SK-N-SH (cell line): ENCODE measurements at regions not wholly inside any gene's neighbourhood (a gene's known extent, or its start where the extent isn't known, plus 50 kb on each side); places are given as distances from the start of the nearest gene placed in this dataset.
A peak's percentile ranks its signal among the peaks of the same experiment; 100 is the strongest.

ENCODE experiments used
- CTCF ChIA-PET: fragments of 300-600, 350-600 bp; formaldehyde crosslinking; extraction: SDS; loops from one replicate; lab custom pipeline; 2021; lab: Yijun Ruan, JAX
- POLR2A ChIA-PET: fragments of 350-600 bp; sonication (Branson Sonifier 250); formaldehyde crosslinking; extraction: SDS; loops from one replicate; lab custom pipeline; 2020; ENCODE audit warnings: antibody characterized with exemption, inconsistent platforms; lab: Yijun Ruan, JAX
- DNase-seq: peaks from one replicate; pipeline ENCODE4 v3.0.0; 2012
- H2AFZ ChIP-seq: fragments of 200-600 bp; sonication (generic); 2 replicates; pipeline ENCODE4 v1.8.1; 2016; ENCODE audit warnings: antibody characterized with exemption, mild to moderate bottlenecking, low read depth
- H3F3A ChIP-seq: fragments of 200-600 bp; sonication (generic); replicated peaks from 2 replicates; pipeline ENCODE3; 2016; ENCODE audit warnings: antibody characterized with exemption, mild to moderate bottlenecking; ENCODE audit not compliant: insufficient read depth
- H3K27ac ChIP-seq, 2 experiments: fragments of 200-500 bp in 1 of 2; fragments of 200-600 bp in 1 of 2; sonication (Bioruptor generic) in 1 of 2; sonication (generic), shearing (Covaris generic) in 1 of 2; 2 replicates each; pipeline versions ENCODE4 v1.5.1 to v1.6.1; 2014 to 2016; ENCODE audit warnings: low read depth in 2 of 2, inconsistent platforms in 1 of 2, low read length in 1 of 2, mild to moderate bottlenecking in 1 of 2, mixed read lengths in 1 of 2
- H3K27me3 ChIP-seq: fragments of 200-600 bp; sonication (generic), shearing (Covaris generic); 2 replicates; pipeline ENCODE4 v1.6.1; 2016; ENCODE audit warnings: mixed run types; ENCODE audit not compliant: insufficient read depth
- H3K36me3 ChIP-seq, 2 experiments: fragments of 200-500 bp in 1 of 2; fragments of 200-600 bp in 1 of 2; sonication (Bioruptor generic) in 1 of 2; sonication (generic) in 1 of 2; replicated peaks in 1 of 2; 2 replicates each; pipeline versions ENCODE3 to v1.5.1; 2014 to 2016; ENCODE audit warnings: low read length in 1 of 2, mild to moderate bottlenecking in 1 of 2; ENCODE audit not compliant: insufficient read depth in 2 of 2, control insufficient read depth in 1 of 2
- H3K4me1 ChIP-seq, 2 experiments: fragments of 200-500 bp in 1 of 2; fragments of 200-600 bp in 1 of 2; sonication (Bioruptor generic) in 1 of 2; sonication (generic), shearing (Covaris generic) in 1 of 2; 2 replicates each; pipeline versions ENCODE4 v1.5.1 to v1.6.1; 2014 to 2016; ENCODE audit warnings: low read depth in 1 of 2, low read length in 1 of 2, mixed run types in 1 of 2; ENCODE audit not compliant: insufficient read depth in 2 of 2, control insufficient read depth in 1 of 2
- H3K4me2 ChIP-seq: fragments of 200-600 bp; sonication (generic), shearing (Covaris generic); 2 replicates; pipeline ENCODE4 v1.6.1; 2017; ENCODE audit warnings: mixed run types
- H3K4me3 ChIP-seq, 2 experiments: fragments of 200-500 bp in 1 of 2; fragments of 200-600 bp in 1 of 2; sonication (Bioruptor generic) in 1 of 2; sonication (generic), shearing (Covaris generic) in 1 of 2; 2 replicates each; pipeline versions ENCODE4 v1.5.1 to v1.8.1; 2014 to 2016; ENCODE audit warnings: low read depth in 2 of 2, inconsistent platforms in 1 of 2, low read length in 1 of 2, mild to moderate bottlenecking in 1 of 2, mixed read lengths in 1 of 2, moderate library complexity in 1 of 2
- H3K79me2 ChIP-seq: fragments of 200-600 bp; sonication (generic); 2 replicates; pipeline ENCODE4 v1.8.1; 2017; ENCODE audit warnings: mild to moderate bottlenecking; ENCODE audit not compliant: insufficient read depth
- H3K9ac ChIP-seq: fragments of 200-600 bp; sonication (generic); 2 replicates; pipeline ENCODE4 v1.6.1; 2017; ENCODE audit warnings: mixed run types
- H3K9me2 ChIP-seq: fragments of 200-600 bp; sonication (generic); 2 replicates; pipeline ENCODE4 v1.6.1; 2017; ENCODE audit warnings: mixed run types
- H3K9me3 ChIP-seq: fragments of 200-600 bp; sonication (generic); 2 replicates; pipeline ENCODE4 v1.6.1; 2017; ENCODE audit warnings: mixed run types, mild to moderate bottlenecking, moderate library complexity
- H4K20me1 ChIP-seq: fragments of 200-600 bp; sonication (generic); 2 replicates; pipeline ENCODE4 v1.6.1; 2017; ENCODE audit warnings: mild to moderate bottlenecking, mixed run types; ENCODE audit not compliant: insufficient read depth
- CHD2 ChIP-seq: fragments of 150-350 bp; IDR thresholded peaks from 2 replicates; pipeline ENCODE4 v1.6.1; 2018; ENCODE audit warnings: low read length; ENCODE audit not compliant: partially characterized antibody
- ELF1 ChIP-seq: IDR thresholded peaks from 2 replicates; pipeline ENCODE4 v1.4.0; 2012
- EP300 ChIP-seq, 2 experiments: IDR thresholded peaks; 2 replicates each; pipeline versions ENCODE4 v1.4.0 to v1.6.1; 2012; ENCODE audit warnings: borderline replicate concordance in 1 of 2, low read depth in 1 of 2, low read length in 1 of 2
- EZH2phosphoT487 ChIP-seq: fragments of 200-600 bp; sonication (generic); IDR thresholded peaks from 2 replicates; pipeline ENCODE4 v1.6.1; 2017; ENCODE audit warnings: low read depth, mixed run types, mild to moderate bottlenecking, antibody characterized with exemption, moderate library complexity, borderline replicate concordance
- FOSL2 ChIP-seq: IDR thresholded peaks from 2 replicates; pipeline ENCODE4 v1.4.0; 2012; ENCODE audit warnings: low read depth, mild to moderate bottlenecking, moderate library complexity, borderline replicate concordance
- FOXM1 ChIP-seq: IDR thresholded peaks from 2 replicates; pipeline ENCODE4 v1.4.0; 2012; ENCODE audit warnings: low read depth, mild to moderate bottlenecking
- GABPA ChIP-seq: IDR thresholded peaks from 2 replicates; pipeline ENCODE4 v1.4.0; 2012; ENCODE audit warnings: low read depth, mild to moderate bottlenecking
- GATA2 ChIP-seq: sonication (generic); formaldehyde crosslinking; IDR thresholded peaks from 2 replicates; pipeline ENCODE4 v1.5.0; 2020; ENCODE audit warnings: mild to moderate bottlenecking, missing genetic modification reagents
- MEF2A ChIP-seq: IDR thresholded peaks from 2 replicates; pipeline ENCODE4 v1.4.0; 2012; ENCODE audit warnings: low read depth, borderline replicate concordance
- MXI1 ChIP-seq: IDR thresholded peaks from 2 replicates; pipeline ENCODE4 v1.6.1; 2012; ENCODE audit warnings: mild to moderate bottlenecking, low read depth, low read length, improper control_type of control experiment
- POLR2AphosphoS5 ChIP-seq: IDR thresholded peaks from 2 replicates; pipeline ENCODE4 v1.6.1; 2012; ENCODE audit warnings: low read depth, low read length
- RAD21 ChIP-seq: IDR thresholded peaks from 2 replicates; pipeline ENCODE4 v1.6.1; 2012; ENCODE audit warnings: mild to moderate bottlenecking, low read length
- RCOR1 ChIP-seq: fragments of 150-350 bp; IDR thresholded peaks from 2 replicates; pipeline ENCODE4 v1.6.1; 2017; ENCODE audit warnings: antibody characterized with exemption, low read length
- RXRA ChIP-seq: IDR thresholded peaks from 2 replicates; pipeline ENCODE4 v1.4.0; 2012; ENCODE audit warnings: low read depth, mild to moderate bottlenecking, borderline replicate concordance
- TAF1 ChIP-seq: IDR thresholded peaks from 2 replicates; pipeline ENCODE4 v1.6.1; 2012; ENCODE audit warnings: low read depth, mild to moderate bottlenecking, low read length, moderate library complexity, borderline replicate concordance
- TCF12 ChIP-seq: IDR thresholded peaks from 2 replicates; pipeline ENCODE4 v1.4.0; 2012
- WGBS: methylation state at CpG from one replicate; pipeline ENCODE4 v1.1.6; 2017; ENCODE audit warnings: low lambda C conversion rate; 5-methylcytosine and 5-hydroxymethylcytosine counted together
- TF ChIP-seq, protein P1 (sequence below): IDR thresholded peaks from 2 replicates; pipeline ENCODE4 v1.4.0; 2012; ENCODE audit warnings: low read depth, borderline replicate concordance
- TF ChIP-seq, protein P2 (sequence below): fragments of 200-600 bp; sonication (generic); IDR thresholded peaks from 2 replicates; pipeline ENCODE4 v1.6.1; 2017; ENCODE audit warnings: antibody characterized with exemption, mild to moderate bottlenecking, moderate library complexity
- TF ChIP-seq, protein P3 (sequence below): fragments of 150-350 bp; IDR thresholded peaks from 2 replicates; pipeline ENCODE4 v1.6.1; 2017; ENCODE audit warnings: antibody characterized with exemption, low read length, low read depth, borderline replicate concordance

DNA sequence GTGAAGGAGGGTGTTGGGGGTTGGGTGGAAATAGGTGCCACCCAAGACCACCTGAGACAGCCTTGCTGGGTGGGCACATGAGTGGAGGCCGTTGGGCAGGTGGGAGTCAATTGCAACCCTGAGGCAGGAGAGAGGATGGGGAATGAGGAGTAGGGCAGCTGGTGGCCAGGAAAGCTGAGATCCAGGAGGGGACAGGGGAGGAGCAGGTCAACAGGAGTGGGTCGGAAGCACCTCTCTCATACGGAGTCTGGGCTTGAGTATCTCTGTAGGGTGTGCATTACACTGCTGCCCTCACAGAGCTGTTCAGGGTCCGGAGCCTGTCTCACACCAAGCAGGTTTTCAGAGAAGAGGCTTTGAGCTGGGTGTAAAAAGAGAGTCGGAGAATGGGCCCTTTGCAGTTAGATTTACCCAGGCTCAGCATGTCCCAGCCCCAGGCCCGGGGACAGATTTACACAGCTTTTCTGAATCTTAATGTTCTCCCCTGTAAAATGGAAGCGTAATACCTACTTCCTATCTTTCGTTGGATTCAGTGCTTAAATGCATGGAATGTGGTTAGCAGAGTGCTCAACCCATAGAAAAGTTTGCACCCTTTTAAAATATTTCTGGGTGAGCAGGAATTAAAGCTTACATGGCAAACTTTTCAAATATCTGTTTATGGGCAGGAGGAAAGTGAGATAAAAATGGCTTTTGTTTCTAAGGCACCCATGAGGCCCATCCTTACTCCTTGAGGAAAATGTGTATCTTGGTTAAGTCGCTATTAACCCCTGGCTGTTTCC is 144.0 kb upstream of the MYCN start:
- CTCF ChIA-PET = interaction anchor here (0.6 to 6.1 kb wide), 15 partner anchors 9 to 711 kb away, joined by 3 to 39 read pairs (median 3); partner anchors contain the start of gene MYCN

More for the DNA sequence above, 144.0 kb upstream of the MYCN start:
- H3K27me3 ChIP-seq = no peaks in the 10 kb centered on the region
- peak overlapping the region in 1 of 2 experiments; percentile 89; a peak in 1 of 4 replicates for H3K27ac ChIP-seq
- H3K4me3 ChIP-seq = no peak overlapping the region
- no peaks in the 10 kb centered on the region for H3K9me3 ChIP-seq
- no peaks in the 10 kb centered on the region for H4K20me1 ChIP-seq
- H3K9ac ChIP-seq = no peak overlapping the region
- TF ChIP-seq ELF1 (no peak), POLR2AphosphoS5 (no peak), RAD21 (no peak), EP300 (IDR thresholded peaks at IDR 0.05; ENCODE audit: borderline replicate concordance in 1 of 2, low read depth in 1 of 2, low read length in 1 of 2) (no peak), EZH2phosphoT487 (no peak), GATA2 (CRISPR knock-in tag) (no peak), GABPA (no peak), MXI1 (no peak), RCOR1 (no peak), RXRA (no peak), CHD2 (no peak), TAF1 (no peak), FOXM1 (no peak), TCF12 (no peak), MEF2A (no peak), FOSL2 (no peak)
- TF ChIP-seq, protein P1, sequence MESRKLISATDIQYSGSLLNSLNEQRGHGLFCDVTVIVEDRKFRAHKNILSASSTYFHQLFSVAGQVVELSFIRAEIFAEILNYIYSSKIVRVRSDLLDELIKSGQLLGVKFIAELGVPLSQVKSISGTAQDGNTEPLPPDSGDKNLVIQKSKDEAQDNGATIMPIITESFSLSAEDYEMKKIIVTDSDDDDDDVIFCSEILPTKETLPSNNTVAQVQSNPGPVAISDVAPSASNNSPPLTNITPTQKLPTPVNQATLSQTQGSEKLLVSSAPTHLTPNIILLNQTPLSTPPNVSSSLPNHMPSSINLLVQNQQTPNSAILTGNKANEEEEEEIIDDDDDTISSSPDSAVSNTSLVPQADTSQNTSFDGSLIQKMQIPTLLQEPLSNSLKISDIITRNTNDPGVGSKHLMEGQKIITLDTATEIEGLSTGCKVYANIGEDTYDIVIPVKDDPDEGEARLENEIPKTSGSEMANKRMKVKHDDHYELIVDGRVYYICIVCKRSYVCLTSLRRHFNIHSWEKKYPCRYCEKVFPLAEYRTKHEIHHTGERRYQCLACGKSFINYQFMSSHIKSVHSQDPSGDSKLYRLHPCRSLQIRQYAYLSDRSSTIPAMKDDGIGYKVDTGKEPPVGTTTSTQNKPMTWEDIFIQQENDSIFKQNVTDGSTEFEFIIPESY = no peak
- TF ChIP-seq, protein P2, sequence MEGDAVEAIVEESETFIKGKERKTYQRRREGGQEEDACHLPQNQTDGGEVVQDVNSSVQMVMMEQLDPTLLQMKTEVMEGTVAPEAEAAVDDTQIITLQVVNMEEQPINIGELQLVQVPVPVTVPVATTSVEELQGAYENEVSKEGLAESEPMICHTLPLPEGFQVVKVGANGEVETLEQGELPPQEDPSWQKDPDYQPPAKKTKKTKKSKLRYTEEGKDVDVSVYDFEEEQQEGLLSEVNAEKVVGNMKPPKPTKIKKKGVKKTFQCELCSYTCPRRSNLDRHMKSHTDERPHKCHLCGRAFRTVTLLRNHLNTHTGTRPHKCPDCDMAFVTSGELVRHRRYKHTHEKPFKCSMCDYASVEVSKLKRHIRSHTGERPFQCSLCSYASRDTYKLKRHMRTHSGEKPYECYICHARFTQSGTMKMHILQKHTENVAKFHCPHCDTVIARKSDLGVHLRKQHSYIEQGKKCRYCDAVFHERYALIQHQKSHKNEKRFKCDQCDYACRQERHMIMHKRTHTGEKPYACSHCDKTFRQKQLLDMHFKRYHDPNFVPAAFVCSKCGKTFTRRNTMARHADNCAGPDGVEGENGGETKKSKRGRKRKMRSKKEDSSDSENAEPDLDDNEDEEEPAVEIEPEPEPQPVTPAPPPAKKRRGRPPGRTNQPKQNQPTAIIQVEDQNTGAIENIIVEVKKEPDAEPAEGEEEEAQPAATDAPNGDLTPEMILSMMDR = no peak
- TF ChIP-seq, protein P3, sequence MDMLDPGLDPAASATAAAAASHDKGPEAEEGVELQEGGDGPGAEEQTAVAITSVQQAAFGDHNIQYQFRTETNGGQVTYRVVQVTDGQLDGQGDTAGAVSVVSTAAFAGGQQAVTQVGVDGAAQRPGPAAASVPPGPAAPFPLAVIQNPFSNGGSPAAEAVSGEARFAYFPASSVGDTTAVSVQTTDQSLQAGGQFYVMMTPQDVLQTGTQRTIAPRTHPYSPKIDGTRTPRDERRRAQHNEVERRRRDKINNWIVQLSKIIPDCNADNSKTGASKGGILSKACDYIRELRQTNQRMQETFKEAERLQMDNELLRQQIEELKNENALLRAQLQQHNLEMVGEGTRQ = no peak
- H3K36me3 ChIP-seq = no peaks in the 10 kb centered on the region
- 38% methylated on average over 9 of the region's 9 CpGs for WGBS
- H2AFZ ChIP-seq = no peak overlapping the region
- H3K4me1 ChIP-seq = peaks cover 0 to 56% of the 10 kb centered on the region in 2 experiments; a peak in 2 of 4 replicates
- H3K4me2 ChIP-seq = no peak overlapping the region
- no peaks in the 10 kb centered on the region for H3F3A ChIP-seq
- no peaks in the 10 kb centered on the region for H3K79me2 ChIP-seq
- no peaks in the 10 kb centered on the region for H3K9me2 ChIP-seq
- DNase-seq = no peak
- POLR2A ChIA-PET = interaction anchor here (1.1 to 1.4 kb wide), 3 partner anchors 12 to 688 kb away, joined by 3 to 10 read pairs (median 5); no protein-coding TSS in a partner anchor
